ENCODE measurements at regions not wholly inside any gene's neighbourhood (a gene's known extent, or its start where the extent isn't known, plus 50 kb on each side); places are given as distances from the start of the nearest gene placed in this dataset.
"Not testable (repeated sequence)": the region's sequence is repeated elsewhere in the genome, so short reads cannot be mapped to it uniquely, and the experiment has no call there.

DNA sequence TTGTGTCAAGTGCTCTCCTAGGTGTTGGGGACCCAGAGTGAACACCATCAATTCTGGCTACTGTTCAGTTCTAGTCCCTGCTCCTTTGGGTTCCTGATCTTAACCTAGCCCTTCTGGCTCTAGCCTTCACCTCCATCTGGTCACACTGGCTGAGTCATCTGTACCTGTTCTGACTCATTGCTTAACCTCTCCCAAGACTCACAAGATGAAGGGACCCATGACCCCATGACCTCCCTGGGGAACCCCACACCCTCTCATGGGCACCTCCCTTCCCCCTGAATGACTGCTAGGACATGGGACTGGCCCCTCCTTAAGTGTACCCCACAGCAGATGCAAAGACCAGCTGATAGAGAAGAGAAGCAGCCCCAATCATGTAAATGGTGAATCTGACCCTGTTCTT is 345.8 kb upstream of the CDH5 start:
- Histone ChIP-seq H3K27ac (ENCODE audit: low read length) (no peak overlapping the region), H3K36me3 (ENCODE audit: control insufficient read depth, insufficient read depth, low read length) (no peaks in the 10 kb centered on the region), H3K4me1 (ENCODE audit: control insufficient read depth, insufficient read depth, low read length) (no peaks in the 10 kb centered on the region), H3K9me3 (replicated peaks; ENCODE audit: control insufficient read depth, low read depth, low read length) (peaks cover 8% of the 10 kb centered on the region), H3K4me3 (ENCODE audit: low read length) (no peak overlapping the region), H3K27me3 (ENCODE audit: control insufficient read depth, insufficient read depth, low read length) (no peaks in the 10 kb centered on the region)
- DNase-seq = no peak

GRCh38 chr16:66020046-66020445 is 346.4 kb upstream of the CDH5 start:
- Histone ChIP-seq H3K4me3 (ENCODE audit: low read length) (no peak overlapping the region), H3K4me1 (ENCODE audit: control insufficient read depth, insufficient read depth, low read length) (no peaks in the 10 kb centered on the region)

DNA sequence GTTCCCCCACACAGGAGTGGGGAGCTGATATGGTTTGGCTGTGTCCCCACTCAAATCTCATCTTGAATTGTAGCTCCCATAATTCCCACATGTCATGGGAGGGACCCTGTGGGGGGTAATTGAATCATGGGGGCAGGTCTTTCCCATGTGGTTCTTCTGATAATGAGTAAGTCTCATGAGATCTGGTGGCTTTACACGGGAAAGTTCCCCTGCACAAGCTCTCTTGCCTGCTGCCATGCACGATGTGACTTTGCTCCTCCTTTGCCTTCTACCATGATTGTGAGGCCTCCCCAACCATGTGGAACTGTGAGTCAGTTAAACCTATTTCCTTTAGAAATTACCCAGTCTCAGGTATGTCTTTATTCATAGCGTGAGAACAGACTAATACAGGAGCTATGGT is 347.0 kb upstream of the CDH5 start:
- 83% methylated on average over 2 of the region's 3 CpGs for WGBS (ENCODE audit: insufficient coverage)
- not testable (repeated sequence) for H3K27ac ChIP-seq (ENCODE audit: low read length); H3K36me3 ChIP-seq (ENCODE audit: control insufficient read depth, insufficient read depth, low read length); H3K4me1 ChIP-seq (ENCODE audit: control insufficient read depth, insufficient read depth, low read length); H3K4me3 ChIP-seq (ENCODE audit: low read length); H3K27me3 ChIP-seq (ENCODE audit: control insufficient read depth, insufficient read depth, low read length); H3K9me3 ChIP-seq (replicated peaks; ENCODE audit: control insufficient read depth, low read depth, low read length); DNase-seq

More at GRCh38 chr16:66020046-66020445, 346.4 kb upstream of the CDH5 start:
- Histone ChIP-seq H3K27me3 (ENCODE audit: control insufficient read depth, insufficient read depth, low read length) (no peaks in the 10 kb centered on the region), H3K9me3 (replicated peaks; ENCODE audit: control insufficient read depth, low read depth, low read length) (peaks cover 7% of the 10 kb centered on the region), H3K27ac (ENCODE audit: low read length) (no peak overlapping the region), H3K36me3 (ENCODE audit: control insufficient read depth, insufficient read depth, low read length) (no peaks in the 10 kb centered on the region)
- WGBS (ENCODE audit: insufficient coverage) = no CpG with 5 or more reads among the region's 2 CpGs
- DNase-seq = no peak

- no CpG with 5 or more reads among the region's 2 CpGs for WGBS (ENCODE audit: insufficient coverage)
- H3K36me3 ChIP-seq (ENCODE audit: control insufficient read depth, insufficient read depth, low read length) = no peaks in the 10 kb centered on the region
- no peak overlapping the region for H3K4me3 ChIP-seq (ENCODE audit: low read length)
- no peak for DNase-seq
- no peaks in the 10 kb centered on the region for H3K27me3 ChIP-seq (ENCODE audit: control insufficient read depth, insufficient read depth, low read length)
- H3K4me1 ChIP-seq (ENCODE audit: control insufficient read depth, insufficient read depth, low read length) = no peaks in the 10 kb centered on the region
- no peak overlapping the region for H3K27ac ChIP-seq (ENCODE audit: low read length)
- no peaks in the 10 kb centered on the region for H3K9me3 ChIP-seq (replicated peaks; ENCODE audit: control insufficient read depth, low read depth, low read length)
Measured at GRCh38 chr16:66014221-66014620, 352.3 kb upstream of the CDH5 start.

DNA sequence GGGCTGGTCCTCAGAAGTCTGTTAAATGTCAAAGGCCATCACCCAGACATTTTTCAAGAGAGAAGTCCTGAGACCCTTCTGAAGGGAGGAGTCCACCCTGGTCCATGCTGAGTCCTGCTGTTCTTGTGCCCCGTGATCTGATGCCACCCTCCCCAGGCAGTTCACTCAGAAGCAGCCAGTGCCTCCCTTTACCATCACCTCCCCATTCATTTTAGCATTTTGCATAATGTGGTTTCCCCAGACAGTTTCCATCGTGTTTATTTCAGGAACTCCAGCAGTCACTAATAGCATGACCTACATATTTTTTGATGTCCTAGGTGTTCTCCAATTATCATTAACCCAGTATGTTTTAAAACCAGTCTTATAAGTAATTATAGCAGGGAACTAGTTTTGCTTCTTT is 353.0 kb upstream of the CDH5 start:
- no peaks in the 10 kb centered on the region for H3K27me3 ChIP-seq (ENCODE audit: control insufficient read depth, insufficient read depth, low read length)

DNA sequence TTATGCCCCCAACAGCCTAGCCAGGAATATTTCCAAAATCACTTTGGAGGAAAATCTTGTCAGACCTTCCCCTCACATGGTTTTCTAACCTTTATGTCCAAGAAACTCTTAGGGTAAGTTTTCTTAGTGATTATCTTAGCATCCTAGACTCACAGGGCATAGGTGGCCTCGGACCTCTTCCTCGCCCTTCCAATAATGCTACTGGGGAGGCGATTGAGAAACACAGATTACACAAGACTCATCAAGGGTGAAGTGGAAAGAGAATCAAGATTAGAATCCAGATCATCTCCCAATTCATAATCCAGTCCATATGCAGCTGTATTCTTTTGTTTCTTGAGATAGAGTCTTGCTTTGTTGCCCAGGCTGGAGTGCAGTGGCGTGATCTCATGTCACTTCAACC is 358.4 kb upstream of the CDH5 start:
- WGBS (ENCODE audit: insufficient coverage) = 100% methylated on average over 1 of the region's 4 CpGs
- Histone ChIP-seq H3K36me3 (ENCODE audit: control insufficient read depth, insufficient read depth, low read length) (no peaks in the 10 kb centered on the region), H3K27ac (ENCODE audit: low read length) (no peak overlapping the region), H3K27me3 (ENCODE audit: control insufficient read depth, insufficient read depth, low read length) (peaks cover 2% of the 10 kb centered on the region), H3K4me3 (ENCODE audit: low read length) (no peak overlapping the region), H3K9me3 (replicated peaks; ENCODE audit: control insufficient read depth, low read depth, low read length) (no peaks in the 10 kb centered on the region), H3K4me1 (ENCODE audit: control insufficient read depth, insufficient read depth, low read length) (peaks cover 8% of the 10 kb centered on the region)
- DNase-seq = no peak

More for the DNA sequence above, 353.0 kb upstream of the CDH5 start:
- no CpG with 5 or more reads among the region's 2 CpGs for WGBS (ENCODE audit: insufficient coverage)
- no peaks in the 10 kb centered on the region for H3K36me3 ChIP-seq (ENCODE audit: control insufficient read depth, insufficient read depth, low read length)
- H3K4me1 ChIP-seq (ENCODE audit: control insufficient read depth, insufficient read depth, low read length) = no peaks in the 10 kb centered on the region
- no peaks in the 10 kb centered on the region for H3K9me3 ChIP-seq (replicated peaks; ENCODE audit: control insufficient read depth, low read depth, low read length)
- no peak overlapping the region for H3K4me3 ChIP-seq (ENCODE audit: low read length)
- no peak overlapping the region for H3K27ac ChIP-seq (ENCODE audit: low read length)
- no peak for DNase-seq

- no peak overlapping the region for H3K27ac ChIP-seq (ENCODE audit: low read length)
- peaks cover 8% of the 10 kb centered on the region for H3K4me1 ChIP-seq (ENCODE audit: control insufficient read depth, insufficient read depth, low read length)
- no CpG with 5 or more reads among the region's 6 CpGs for WGBS (ENCODE audit: insufficient coverage)
- no peaks in the 10 kb centered on the region for H3K9me3 ChIP-seq (replicated peaks; ENCODE audit: control insufficient read depth, low read depth, low read length)
- peaks cover 2% of the 10 kb centered on the region for H3K27me3 ChIP-seq (ENCODE audit: control insufficient read depth, insufficient read depth, low read length)
- H3K36me3 ChIP-seq (ENCODE audit: control insufficient read depth, insufficient read depth, low read length) = no peaks in the 10 kb centered on the region
- no peak overlapping the region for H3K4me3 ChIP-seq (ENCODE audit: low read length)
- DNase-seq = peak; percentile 48
Measured at GRCh38 chr16:66007717-66008116, 358.8 kb upstream of the CDH5 start.

- Histone ChIP-seq H3K36me3 (ENCODE audit: control insufficient read depth, insufficient read depth, low read length) (no peaks in the 10 kb centered on the region), H3K4me1 (ENCODE audit: control insufficient read depth, insufficient read depth, low read length) (peaks cover 10% of the 10 kb centered on the region), H3K4me3 (ENCODE audit: low read length) (no peak overlapping the region), H3K9me3 (replicated peaks; ENCODE audit: control insufficient read depth, low read depth, low read length) (no peaks in the 10 kb centered on the region), H3K27ac (ENCODE audit: low read length) (no peak overlapping the region), H3K27me3 (ENCODE audit: control insufficient read depth, insufficient read depth, low read length) (peaks cover 2% of the 10 kb centered on the region)
- WGBS (ENCODE audit: insufficient coverage) = 75% methylated on average over 9 of the region's 9 CpGs
- no peak for DNase-seq
Measured at GRCh38 chr16:66006485-66006884, 360.0 kb upstream of the CDH5 start.

DNA sequence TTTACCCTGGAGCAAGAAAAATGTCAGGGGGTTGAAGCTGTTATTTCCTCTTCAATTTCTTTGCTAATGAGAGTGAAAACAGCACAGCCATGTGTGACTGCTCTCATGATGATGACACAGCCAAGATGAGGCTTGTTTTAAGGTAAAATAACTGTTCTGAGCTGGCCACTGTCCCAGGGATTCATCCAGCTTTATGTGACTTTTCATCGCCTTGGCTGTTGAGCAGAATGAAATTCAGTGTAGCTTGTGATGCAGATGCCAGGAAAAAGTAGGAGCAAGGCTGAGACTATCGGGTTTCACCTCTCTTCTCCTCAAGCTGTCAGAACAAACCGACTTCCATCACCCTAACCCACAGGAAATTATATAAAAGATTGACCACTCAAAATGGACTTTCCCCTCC is 361.8 kb upstream of the CDH5 start:
- H3K27ac ChIP-seq (ENCODE audit: low read length) = no peak overlapping the region
- peaks cover 2% of the 10 kb centered on the region for H3K27me3 ChIP-seq (ENCODE audit: control insufficient read depth, insufficient read depth, low read length)
- no peaks in the 10 kb centered on the region for H3K9me3 ChIP-seq (replicated peaks; ENCODE audit: control insufficient read depth, low read depth, low read length)
- peaks cover 10% of the 10 kb centered on the region for H3K4me1 ChIP-seq (ENCODE audit: control insufficient read depth, insufficient read depth, low read length)
- no peak overlapping the region for H3K4me3 ChIP-seq (ENCODE audit: low read length)
- peak; percentile 88 for DNase-seq
- H3K36me3 ChIP-seq (ENCODE audit: control insufficient read depth, insufficient read depth, low read length) = no peaks in the 10 kb centered on the region
- WGBS (ENCODE audit: insufficient coverage) = 0% methylated on average over 1 of the region's 3 CpGs

DNA sequence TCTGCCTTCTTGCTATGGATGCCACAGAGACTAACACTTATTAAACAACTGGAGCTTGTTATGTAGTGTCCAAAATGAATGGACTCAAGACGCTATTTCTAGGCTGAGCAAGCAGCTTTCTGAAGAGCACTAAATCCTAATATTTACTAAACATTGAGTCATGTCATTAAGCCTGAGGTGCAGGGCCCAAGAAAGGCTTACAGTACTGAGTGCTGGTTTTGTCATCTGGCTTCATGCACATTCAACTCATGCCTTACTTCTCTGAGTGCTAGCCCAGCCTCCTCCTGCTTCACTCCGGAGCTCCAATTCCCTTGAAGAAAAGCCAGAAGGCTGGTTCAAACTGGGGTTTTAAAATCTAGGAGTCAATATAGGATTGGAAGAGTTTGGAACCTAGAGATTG is 363.3 kb upstream of the CDH5 start:
- no peaks in the 10 kb centered on the region for H3K9me3 ChIP-seq (replicated peaks; ENCODE audit: control insufficient read depth, low read depth, low read length)
- no peak overlapping the region for H3K4me3 ChIP-seq (ENCODE audit: low read length)
- no peak for DNase-seq
- no peaks in the 10 kb centered on the region for H3K36me3 ChIP-seq (ENCODE audit: control insufficient read depth, insufficient read depth, low read length)
- H3K27me3 ChIP-seq (ENCODE audit: control insufficient read depth, insufficient read depth, low read length) = peaks cover 2% of the 10 kb centered on the region
- no peak overlapping the region for H3K27ac ChIP-seq (ENCODE audit: low read length)
- WGBS (ENCODE audit: insufficient coverage) = no CpG with 5 or more reads among the region's 2 CpGs
- H3K4me1 ChIP-seq (ENCODE audit: control insufficient read depth, insufficient read depth, low read length) = peaks cover 10% of the 10 kb centered on the region

DNA sequence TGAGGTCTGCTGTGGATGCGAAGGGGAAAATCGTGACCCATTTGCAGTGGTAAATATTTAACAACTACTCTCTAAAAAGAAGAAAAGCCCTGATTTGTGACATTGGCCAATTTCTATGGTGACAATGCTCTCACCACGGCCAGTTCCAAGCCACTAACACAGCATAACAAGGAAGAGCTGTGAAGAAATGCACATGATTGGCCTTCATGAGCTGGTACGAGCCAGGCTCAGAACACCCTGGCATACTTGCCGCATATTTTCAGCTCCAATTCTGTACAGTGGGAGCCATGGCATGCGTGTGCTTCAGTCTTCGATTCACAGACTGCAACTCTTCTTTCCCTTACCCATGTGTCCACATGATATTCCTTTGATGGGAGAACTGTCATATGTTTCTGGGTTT is 363.9 kb upstream of the CDH5 start:
- Histone ChIP-seq H3K9me3 (replicated peaks; ENCODE audit: control insufficient read depth, low read depth, low read length) (no peaks in the 10 kb centered on the region), H3K4me3 (ENCODE audit: low read length) (no peak overlapping the region), H3K27me3 (ENCODE audit: control insufficient read depth, insufficient read depth, low read length) (peaks cover 2% of the 10 kb centered on the region), H3K36me3 (ENCODE audit: control insufficient read depth, insufficient read depth, low read length) (no peaks in the 10 kb centered on the region), H3K27ac (ENCODE audit: low read length) (no peak overlapping the region), H3K4me1 (ENCODE audit: control insufficient read depth, insufficient read depth, low read length) (peaks cover 8% of the 10 kb centered on the region)
- WGBS (ENCODE audit: insufficient coverage) = 20% methylated on average over 1 of the region's 7 CpGs
- peak; percentile 36 for DNase-seq

All from muscle of leg (tissue), 3 donors.